ENCODE measurements at regions not wholly inside any gene's neighbourhood (a gene's known extent, or its start where the extent isn't known, plus 50 kb on each side); places are given as distances from the start of the nearest gene placed in this dataset.
"Not testable (repeated sequence)": the region's sequence is repeated elsewhere in the genome, so short reads cannot be mapped to it uniquely, and the experiment has no call there.

DNA sequence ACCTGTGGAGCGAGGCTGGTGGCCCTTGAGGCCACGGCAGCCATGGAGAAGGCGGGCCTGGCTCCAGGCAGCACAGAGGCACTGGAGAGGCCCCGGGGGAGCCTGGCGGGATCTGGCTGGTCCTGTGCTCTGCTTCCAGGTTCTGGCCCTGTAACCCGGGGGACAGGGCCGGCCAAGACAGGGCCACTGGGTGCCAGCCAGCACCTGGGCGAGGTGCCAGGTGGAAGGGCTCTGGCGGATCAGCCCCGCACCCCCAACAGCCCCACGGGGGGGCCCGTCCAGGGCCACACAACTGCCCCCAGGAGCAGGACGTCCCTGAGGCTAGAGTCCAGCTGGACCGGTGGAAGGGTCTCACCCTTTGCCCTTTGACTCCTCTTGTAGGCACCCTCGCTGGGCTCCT is 574.1 kb upstream of the C9orf72 start:
- TF ChIP-seq, protein P1, sequence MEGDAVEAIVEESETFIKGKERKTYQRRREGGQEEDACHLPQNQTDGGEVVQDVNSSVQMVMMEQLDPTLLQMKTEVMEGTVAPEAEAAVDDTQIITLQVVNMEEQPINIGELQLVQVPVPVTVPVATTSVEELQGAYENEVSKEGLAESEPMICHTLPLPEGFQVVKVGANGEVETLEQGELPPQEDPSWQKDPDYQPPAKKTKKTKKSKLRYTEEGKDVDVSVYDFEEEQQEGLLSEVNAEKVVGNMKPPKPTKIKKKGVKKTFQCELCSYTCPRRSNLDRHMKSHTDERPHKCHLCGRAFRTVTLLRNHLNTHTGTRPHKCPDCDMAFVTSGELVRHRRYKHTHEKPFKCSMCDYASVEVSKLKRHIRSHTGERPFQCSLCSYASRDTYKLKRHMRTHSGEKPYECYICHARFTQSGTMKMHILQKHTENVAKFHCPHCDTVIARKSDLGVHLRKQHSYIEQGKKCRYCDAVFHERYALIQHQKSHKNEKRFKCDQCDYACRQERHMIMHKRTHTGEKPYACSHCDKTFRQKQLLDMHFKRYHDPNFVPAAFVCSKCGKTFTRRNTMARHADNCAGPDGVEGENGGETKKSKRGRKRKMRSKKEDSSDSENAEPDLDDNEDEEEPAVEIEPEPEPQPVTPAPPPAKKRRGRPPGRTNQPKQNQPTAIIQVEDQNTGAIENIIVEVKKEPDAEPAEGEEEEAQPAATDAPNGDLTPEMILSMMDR (IDR thresholded peaks at IDR 0.05; ENCODE audit: extremely low read depth in 1 of 2, insufficient read depth in 1 of 2, low read depth in 1 of 2, low read length in 2 of 2), result not testable (repeated sequence)
- TF ChIP-seq POLR2A (IDR thresholded peaks at IDR 0.05; ENCODE audit: low read depth, low read length), result not testable (repeated sequence)
